Stomach (tissue), 4 donors: ENCODE measurements at regions not wholly inside any gene's neighbourhood (a gene's known extent, or its start where the extent isn't known, plus 50 kb on each side); places are given as distances from the start of the nearest gene placed in this dataset.

Experiments used
- CTCF ChIP-seq, 7 experiments: fragments of 450-650 bp in 4 of 7; fragments of 200-600 bp in 3 of 7; sonication (generic) in 3 of 7; IDR thresholded peaks; one replicate each; pipeline ENCODE4 v1.5.1; 2016 to 2019; ENCODE audit warnings: antibody characterized with exemption in 7 of 7, control low read depth in 2 of 7, mild to moderate bottlenecking in 1 of 7
- EP300 ChIP-seq: sonication (generic); formaldehyde crosslinking; IDR thresholded peaks from one replicate; pipeline ENCODE4 v1.6.1; 2017; ENCODE audit warnings: antibody characterized with exemption
- POLR2A ChIP-seq, 4 donors: fragments of 450-650 bp; IDR thresholded peaks; one replicate each; pipeline ENCODE4 v1.6.1; 2016; ENCODE audit warnings: antibody characterized with exemption in 4 of 4, control low read depth in 2 of 4, mild to moderate bottlenecking in 1 of 4, moderate library complexity in 1 of 4
- POLR2AphosphoS5 ChIP-seq, 3 donors: sonication (generic); formaldehyde crosslinking; IDR thresholded peaks; one replicate each; pipeline ENCODE4 v1.6.1; 2016; ENCODE audit warnings: antibody characterized with exemption in 3 of 3

- TF ChIP-seq CTCF (IDR thresholded peaks at IDR 0.05): no peak
- no peak for TF ChIP-seq POLR2AphosphoS5 (IDR thresholded peaks at IDR 0.05)
- TF ChIP-seq POLR2A (IDR thresholded peaks at IDR 0.05): no peak
- no peak for TF ChIP-seq EP300
Observed at GRCh38 chr4:167428156-167428555, 193.9 kb upstream of the SPOCK3 start.
